GM18873 (cell line): ENCODE measurements at regions not wholly inside any gene's neighbourhood (a gene's known extent, or its start where the extent isn't known, plus 50 kb on each side); places are given as distances from the start of the nearest gene placed in this dataset.

ENCODE experiments used
- ATAC-seq: cut with Tn5 transposase; IDR thresholded peaks from one replicate; pipeline ENCODE4 v1.9.1; 2021; ENCODE audit warnings: mild to moderate bottlenecking, moderate library complexity, moderate number of reproducible peaks; ENCODE audit not compliant: unreplicated experiment, low FRiP score

DNA sequence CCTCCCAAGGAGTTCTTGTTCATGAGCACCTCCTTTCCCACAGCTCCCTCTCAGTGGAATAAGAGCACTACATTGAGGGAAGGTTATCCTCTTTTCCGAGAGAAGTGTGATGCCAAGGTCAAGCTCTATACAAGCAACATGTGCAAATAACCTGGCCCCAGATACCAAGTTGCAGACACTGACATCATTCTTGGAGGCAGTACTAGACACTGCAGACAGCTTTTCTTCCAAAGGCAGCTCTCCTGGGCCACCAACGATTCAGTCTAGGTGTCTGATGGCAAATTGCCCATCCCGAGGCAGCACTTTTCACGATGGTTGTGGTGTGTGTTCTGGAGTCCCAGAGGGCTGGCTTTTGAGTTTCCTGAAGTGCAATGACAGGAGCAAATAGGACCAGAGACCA, 384.9 kb downstream of the TLL1 start:
- no peak for ATAC-seq

DNA sequence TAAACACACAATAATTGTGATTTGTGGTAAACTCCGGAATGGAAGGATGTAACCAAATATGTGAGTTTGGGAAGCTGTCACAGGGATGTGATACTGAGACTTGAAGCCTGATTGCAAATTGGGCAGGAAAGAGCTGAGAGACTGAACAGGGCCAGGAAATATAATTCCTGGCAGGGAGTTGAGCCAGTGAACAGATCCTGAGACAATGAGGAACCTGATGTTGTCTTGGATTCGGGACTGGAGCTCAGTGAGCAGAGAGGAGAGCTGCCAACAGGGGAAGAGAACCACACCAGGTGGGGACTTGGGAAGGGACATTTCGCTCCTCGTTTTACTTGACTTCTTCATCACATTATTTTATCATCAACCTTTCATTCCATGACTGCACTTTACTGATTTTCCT, 386.0 kb downstream of the TLL1 start:
- no peak for ATAC-seq

DNA sequence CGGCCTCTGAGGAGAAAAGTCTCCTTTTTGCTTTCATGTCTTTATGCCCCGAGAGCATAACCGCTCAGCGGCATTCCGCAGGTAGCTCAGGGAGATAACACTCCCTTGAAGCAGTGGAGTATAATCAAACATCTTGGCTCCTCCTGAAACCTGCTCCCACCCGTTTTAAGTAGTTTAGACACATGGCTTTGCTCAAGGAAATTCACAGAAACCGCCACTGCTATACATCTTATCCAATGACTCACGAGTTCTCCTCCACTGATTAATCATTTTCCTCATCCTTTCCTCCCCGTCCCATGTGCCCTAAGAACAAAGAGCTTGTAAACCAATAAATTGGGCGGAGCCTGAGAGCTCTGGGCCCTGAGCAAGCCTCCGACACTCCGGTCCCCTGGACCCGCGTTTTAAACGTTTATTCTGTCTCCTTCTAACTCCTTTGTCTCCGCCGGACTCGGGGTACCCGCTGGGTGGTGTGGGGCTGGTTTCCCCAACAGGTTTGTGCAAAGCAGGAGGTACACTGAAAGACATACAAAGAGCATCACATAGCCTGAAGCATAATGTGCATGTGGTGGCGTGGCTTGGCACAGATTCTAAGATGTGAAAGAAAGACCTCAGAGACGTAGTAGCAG, 401.2 kb downstream of the TLL1 start:
- no peak for ATAC-seq

DNA sequence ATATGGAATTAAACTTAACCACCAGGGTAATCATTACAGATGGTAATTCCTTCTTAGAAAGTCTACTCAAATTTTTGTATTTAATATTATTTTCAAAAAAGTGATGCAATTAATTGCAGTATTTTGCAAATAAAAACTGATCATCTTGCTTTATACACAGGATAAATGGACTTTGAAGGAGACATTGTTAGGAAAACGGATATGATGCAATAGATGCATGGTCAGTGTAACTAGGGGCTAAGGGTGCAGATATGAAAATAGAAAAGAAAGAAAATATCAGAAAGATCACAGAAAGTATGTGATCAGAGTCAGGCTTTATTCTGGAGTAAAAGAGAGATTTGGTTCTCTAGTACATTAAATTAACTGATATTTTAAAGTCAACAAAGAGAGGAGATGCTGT, 401.7 kb downstream of the TLL1 start:
- no peak for ATAC-seq

DNA sequence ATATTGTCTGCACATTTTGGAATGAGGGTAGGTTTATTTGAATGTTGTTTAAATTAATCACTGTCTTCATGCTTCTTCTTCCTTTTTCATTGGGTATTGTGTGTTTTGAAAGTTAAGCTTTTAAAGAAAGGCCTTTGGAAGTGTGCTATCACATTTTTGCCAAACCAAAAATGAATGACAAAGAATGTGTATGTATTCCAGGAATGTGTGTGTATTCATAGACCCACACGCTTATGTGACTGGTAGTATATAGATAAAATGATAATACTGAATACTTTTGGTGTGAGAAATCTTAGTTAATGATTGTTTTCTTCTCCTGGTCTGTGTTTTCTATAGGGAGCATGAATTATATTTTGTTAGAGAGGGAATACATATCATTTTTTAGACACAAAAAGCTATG, 404.4 kb downstream of the TLL1 start:
- ATAC-seq, result no peak

DNA sequence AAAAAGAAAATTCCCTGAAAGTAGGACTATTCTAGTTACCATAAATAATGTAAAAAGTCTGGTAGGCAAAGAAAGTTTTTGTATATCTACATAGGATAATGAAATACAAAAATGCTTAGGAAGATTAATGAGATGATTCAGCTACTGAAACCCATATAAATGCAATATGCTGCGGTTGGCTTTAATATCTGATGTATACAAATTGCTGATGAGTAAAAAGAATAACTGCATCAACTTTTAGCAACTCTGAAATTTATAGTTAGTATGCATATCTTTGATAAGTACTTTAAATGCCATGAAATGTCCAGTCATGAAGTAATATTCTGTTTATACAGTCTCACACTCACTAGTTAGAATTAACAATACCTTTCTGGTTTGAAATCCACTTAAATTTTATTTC, 404.8 kb downstream of the TLL1 start:
- no peak for ATAC-seq

DNA sequence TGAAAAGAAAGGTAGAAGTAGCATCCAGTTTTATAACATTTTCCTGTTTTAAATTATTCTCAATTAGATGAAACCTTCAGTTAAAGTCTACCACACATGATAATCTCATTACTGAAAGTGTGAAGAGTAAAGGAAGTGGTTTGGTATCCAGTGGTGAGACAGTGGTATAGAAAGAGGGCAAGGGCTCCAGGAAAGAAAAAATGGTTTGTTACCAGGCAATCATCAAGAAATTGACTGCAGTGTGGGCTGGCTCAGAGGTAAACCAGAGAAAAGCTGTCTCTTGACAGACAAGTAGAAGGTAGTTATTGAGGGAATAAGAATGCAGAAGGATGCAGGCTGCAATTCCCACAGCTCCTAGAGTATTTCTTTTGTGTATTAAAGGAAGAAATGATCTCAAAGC, 406.2 kb downstream of the TLL1 start:
- ATAC-seq, result no peak

DNA sequence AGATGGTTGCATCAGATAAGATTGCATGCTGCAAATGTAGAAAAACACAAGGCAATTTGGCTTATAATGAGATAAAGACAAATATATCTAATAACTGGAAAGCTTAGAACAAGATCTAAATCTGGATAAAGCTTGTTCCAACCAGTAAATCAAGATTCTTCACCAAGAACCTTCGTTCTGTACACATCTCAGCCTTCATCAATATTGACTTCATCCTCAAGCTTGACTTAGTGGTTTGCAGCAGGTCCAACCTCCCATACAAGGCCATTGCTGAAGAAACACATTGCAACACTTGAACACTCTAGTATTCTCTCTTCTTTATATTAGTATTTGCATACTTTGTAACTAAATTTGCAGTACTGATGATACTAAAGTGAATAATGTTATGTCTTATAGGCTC, 407.6 kb downstream of the TLL1 start:
- ATAC-seq, result no peak

DNA sequence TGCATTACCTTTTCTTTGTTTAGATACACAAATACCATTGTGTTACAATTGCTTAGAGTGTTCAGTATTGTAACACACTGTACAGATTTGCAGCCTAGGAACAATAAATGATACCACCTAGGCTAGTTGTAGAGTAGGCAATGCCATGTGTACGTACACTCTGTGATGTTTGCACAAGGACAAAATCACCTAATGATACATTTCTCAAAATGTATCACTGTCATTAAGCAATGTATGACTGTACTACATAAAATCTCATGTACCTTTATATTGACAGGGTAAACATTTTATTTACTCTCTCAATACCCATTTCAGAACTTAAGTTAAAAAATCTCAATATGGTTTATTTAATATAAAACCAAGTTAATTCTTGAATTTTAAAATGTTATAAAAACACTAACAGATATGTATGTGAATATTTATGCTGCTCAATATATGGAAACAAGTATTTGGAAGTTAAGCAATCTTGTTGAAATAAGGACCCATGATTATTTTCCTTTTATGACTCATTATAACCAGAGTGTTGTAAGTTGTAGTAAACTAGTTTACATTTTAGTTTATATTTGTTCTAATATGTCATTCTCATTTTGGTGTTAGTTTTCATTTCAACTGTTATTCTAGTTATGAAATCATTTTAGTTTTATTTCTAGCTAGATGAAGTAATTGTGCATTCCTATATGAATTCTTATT, 409.2 kb downstream of the TLL1 start:
- no peak for ATAC-seq

DNA sequence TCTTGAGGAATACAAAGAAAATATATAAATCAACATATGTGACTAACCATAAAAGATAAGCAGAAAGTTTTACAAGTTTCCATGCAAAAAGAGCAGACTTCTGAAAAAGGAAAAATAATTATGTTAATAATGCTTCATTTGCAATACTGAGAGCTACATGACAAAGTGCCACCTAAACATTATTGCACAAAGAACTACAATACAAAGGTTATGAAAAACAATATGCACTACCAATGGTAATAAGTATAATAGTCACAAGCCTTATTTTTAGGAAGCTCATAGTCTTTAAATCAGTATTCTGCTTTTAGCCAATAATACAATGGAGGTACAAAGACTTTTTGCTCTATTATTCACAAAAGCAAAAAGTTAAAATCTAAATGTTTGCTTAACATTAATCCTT, 411.2 kb downstream of the TLL1 start:
- no peak for ATAC-seq

DNA sequence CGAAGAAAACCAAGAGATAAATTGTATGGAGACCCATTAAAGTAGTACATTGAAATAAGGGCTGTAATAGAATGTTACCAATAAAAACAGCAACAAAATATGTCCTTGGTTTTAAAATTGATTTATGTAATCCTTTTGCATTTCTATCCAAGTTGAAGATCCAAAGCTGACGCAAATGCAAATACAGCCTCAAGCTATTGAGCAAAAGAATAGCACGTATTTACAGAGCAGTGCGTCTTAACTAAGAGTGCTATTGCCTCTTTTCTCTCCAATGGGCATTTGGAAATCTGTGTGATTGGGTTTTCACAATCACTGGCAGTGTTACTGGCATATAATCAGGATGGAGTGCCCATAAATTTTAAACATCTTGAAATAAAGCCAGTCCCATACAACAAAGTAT, 417.4 kb downstream of the TLL1 start:
- no peak for ATAC-seq

DNA sequence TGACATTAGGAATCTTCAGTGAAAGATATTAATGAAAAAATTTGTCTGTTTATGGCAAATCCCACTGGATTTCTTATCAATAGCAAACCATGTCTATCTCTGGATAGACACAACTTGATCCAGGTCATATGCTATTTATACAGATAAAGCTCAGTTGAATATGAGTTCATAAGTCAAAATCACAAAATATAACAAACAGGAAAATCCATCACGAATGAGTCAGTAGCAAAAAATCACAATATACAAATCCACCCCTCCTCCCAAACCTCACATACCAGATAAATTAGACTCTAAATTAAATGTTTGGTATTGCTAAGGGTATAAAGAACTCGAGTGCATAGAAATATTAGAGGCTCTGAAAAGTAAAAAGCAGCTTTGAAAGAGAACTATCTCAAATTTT, 420.5 kb downstream of the TLL1 start:
- ATAC-seq, result no peak

DNA sequence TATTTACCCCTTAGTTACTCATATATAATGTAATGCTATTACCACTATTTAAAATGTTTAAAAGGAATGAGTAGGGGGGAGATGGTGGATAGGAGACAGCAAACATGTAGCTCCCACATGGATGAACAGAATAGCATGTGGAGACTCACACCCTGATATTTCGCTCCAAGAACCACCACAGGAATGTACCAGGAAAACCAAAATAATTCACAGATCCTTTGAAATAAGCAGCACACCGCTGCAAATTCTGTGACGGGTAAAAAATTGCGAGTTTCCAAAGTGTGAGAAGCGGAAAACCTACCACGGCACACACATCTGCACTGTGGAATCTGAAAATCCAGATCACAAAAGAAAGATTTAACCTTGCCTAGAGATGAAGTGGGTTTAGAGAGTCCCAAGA, 428.2 kb downstream of the TLL1 start:
- no peak for ATAC-seq

DNA sequence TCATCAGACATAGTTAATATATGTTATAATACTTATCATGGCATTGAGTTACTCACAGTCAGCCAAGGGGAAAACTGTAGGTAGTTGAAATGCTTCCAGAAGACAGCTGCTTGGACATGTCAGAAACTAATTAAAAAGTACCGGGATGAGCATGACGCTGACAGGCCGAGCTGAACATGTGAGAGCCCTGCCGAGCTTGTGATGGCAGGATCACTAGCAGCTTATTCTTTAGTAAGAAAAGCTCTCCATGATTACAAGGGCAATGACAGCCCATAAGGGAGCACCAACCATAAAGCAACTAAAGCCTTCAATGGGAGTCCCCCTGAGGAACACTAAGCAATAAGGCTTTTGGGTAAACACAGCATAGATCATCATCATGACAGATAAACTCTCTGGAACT, 435.6 kb downstream of the TLL1 start:
- ATAC-seq, result no peak

DNA sequence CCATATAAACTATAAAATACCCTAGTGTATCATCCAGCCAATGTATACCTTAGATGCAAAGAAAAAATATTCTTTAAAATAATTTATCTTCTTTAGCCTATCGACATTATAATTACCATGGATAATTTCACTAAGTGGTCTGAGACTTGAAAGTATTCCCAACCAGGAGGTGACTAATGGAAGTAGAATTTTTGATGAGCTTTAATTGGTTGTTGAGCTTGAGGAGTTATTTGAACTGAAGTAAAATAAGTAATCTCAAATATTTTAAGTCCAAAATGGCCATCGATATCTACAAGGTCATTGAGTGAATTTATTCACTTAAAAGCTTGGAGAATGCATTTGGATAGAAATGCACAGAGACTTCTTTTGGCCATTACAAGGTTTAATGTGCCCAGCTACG, 436.2 kb downstream of the TLL1 start:
- ATAC-seq, result no peak

DNA sequence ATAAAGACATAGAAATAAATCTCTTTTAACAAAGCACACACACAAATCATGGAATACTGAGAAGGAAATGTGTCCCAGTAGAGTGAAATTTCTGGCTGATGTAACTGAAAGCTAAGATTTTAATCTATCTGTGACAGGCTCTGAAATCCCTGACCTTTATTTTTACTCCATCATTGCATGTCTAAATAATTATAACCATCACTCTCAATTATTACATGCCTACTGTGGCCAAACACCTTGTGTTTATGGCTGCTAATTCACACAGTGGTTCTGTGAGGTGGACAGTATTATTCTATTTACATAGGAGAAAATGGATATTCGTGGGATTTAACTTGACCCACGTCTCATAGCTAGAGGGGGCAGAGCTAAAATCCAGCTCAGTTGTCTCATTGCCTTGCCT, 438.1 kb downstream of the TLL1 start:
- ATAC-seq, result no peak

DNA sequence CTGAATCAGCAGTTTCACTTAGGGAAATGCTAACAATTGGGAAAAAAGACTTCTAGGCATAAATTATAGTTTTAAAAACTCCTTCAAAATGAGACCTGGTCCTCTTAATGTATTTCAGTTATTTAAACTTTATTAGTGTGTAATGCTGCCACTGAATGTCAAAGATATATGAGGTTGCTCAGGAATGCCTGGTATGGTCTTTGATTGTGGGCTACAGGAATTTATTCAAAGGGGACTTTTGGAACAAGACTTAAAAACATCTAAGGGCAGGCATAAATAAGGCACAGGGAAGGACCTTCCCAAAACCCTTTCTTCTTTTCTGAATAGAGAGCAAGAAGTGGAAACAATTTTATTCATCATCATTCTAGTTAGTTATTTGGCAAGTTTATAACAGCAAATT, 439.1 kb downstream of the TLL1 start:
- no peak for ATAC-seq

DNA sequence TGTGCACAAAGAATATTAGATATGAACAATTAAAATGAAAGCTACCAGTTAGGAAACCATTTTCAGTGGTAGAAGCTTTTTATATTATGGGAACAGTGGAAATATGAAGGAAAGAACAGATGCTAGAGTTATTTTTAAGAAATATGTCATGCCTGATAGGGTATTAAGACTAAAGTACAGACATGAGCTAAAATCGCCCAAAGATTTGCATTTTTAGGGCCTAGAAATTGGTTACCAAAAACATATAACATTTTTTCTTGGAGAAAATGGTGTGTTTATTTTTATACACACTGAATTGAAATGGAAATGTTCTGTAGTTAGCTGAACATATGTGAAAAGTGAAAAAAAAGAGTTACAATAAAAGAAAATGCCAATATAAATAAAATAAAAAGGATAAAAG, 441.9 kb downstream of the TLL1 start:
- ATAC-seq, result no peak

DNA sequence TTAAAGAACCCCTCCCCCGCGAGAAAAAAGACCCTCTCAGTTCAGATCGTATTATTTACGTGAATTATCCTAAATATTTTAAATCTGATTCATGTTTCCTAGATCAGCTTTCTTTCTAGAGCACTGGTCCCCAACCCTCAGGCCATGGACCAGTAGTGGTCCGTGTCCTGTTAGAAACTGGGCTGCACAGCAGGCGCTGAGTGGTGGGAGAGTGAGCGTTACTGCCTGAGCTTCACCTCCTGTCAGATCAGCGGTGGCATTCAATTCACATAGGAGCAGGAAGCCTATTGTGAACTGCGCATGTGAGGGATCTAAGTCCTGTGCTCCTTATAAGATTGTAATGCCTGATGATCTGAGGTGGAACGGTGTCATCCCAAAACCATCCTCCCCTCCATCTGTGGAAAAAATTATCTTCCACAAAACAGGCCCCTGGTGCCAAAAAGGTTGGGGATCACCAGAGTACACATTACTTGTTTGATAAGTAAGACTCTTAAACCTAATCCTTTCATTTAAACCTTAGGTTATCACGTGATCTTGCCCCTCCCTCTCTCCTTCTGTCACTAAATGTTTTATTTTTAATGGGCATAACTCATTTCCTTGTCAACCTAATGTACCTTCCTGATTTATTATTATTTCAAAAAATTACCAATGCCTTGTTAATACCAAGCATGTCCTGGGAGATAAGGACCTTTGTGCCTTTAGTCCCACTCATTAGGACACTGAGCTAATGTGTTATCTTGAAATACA, 442.9 kb downstream of the TLL1 start:
- ATAC-seq, result no peak

DNA sequence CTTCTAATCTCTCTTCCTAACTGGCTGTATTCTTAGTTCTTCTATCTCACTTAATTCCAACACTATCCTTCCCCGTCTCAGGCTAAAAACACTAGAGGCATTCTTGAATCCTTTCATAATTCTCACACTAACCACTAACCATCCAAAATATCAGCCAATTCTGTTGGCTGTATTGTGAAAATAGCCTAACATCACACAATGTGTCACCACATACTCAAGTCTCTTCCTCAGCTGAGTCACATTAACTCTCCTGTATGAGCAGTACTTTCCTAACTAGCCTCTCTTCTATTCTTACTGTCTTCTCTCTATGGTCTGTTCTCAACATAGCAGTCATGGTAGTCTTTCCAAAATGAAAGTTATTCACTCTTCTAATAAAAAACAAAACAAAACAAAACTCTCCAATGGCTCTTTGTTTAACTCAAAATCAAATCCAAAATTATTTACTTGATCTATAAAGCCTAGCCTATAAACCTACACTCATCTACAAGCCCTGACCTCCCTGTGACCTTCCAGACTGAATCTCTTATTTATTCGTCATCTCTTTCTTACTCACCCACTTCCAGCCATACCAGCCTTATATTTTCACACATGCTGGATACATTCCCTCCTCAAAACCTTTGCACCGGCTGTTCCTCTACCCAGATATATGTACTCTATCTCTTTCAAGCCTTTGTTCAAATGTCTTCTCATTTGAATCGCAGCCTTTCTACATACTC, 445.9 kb downstream of the TLL1 start:
- no peak for ATAC-seq

DNA sequence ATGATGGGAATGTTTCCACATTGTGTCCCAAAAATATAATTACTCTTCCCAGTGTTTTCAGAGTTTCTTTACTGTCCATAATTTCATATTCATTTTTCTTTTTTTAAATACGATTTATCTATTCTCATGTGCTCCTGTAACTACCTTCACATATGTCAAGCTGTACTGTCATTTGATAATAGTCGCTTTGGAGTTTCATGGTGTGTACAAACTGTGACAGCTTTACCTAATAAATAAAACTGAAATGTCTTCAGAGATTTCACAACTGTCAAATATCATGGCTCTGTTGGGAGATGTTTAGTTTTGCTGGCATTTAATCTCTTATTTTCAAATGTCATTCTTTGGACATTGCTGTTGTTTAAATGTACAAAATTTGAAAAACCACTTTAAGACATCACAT, 450.2 kb downstream of the TLL1 start:
- no peak for ATAC-seq
